NOMO-1 (cell line): ENCODE measurements at regions not wholly inside any gene's neighbourhood (a gene's known extent, or its start where the extent isn't known, plus 50 kb on each side); places are given as distances from the start of the nearest gene placed in this dataset.

Experiments used
- DNase-seq, 2 experiments: peaks; one replicate each; lab custom pipeline; 2025; ENCODE audit not compliant: unreplicated experiment in 2 of 2; lab: John Stamatoyannopoulos, UW

DNA sequence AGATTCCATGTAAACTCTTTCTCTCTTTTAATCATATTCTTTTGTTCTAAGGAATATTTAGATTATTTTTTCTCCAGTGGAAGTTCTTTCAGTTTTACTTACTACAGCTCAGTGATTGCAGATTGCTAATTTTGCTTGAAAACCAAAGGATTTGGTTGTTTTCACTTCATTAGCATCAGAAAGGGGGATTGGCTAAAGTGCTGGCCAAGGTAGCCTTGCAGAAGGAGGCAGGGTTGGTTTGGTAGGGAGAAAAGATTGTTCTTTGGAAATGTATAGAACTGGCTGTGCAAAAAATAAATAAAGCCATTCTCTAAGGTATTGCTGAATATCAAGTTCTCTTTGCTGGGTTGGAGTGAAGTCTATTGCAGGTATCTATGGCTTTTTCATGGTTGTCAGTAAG lies 92.6 kb downstream of the FAT3 start:
- no peak for DNase-seq

DNA sequence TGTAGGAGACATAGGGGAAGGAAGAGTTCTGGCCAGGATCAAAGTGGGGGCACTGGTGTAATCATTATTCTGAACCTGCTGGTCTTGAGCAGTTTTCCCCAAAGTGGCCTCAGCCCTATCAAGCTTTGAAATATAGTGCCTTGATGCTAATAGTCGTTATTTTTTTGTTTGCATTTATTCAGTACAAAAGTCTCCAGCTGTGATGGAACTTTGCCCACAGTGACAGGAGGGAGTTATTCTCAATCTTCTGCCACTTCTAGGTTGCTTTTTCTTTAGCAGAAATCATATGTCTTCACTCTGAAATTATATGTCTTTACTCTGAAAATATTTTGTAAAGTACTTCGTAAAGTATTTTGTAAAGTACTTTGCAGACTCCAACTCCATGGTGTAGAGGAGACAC lies 93.1 kb downstream of the FAT3 start:
- no peak for DNase-seq

DNA sequence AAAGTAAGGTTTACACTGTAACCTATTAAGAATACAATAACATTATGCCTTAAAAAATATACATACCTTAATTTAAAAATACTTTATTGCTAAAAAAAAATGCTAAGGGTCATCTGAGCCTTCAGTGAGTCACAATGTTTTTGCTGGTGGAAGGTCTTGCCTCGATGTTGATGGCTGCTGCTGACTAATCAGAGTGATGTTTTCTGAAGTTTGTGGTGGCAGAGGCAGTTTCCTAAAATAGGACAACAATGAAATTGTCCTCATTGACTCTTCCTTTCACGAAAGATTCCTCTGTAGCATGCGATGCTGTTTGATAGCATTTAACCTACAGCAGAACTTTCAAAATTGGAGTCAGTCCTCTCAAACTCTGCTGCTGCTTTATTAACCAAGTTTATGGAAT lies 97.6 kb downstream of the FAT3 start:
- no peak for DNase-seq

DNA sequence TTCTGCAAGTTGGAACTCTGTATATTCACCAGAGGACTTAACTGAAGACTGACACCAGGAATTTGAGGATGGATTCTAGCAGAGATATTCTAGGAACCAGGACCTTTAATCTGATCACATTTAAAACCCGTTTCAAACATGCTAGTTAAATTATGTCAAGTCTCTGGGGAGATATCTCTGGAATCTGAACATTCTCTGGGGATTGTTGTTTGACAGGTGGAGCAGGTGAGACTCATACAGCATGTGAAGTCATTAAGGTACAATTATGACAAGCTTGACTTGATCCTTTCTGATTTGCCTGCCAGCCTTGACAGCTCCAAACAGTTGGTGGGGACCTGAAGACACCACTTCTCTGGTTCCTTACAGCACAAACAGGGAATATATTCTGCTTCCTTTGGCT lies 100.3 kb downstream of the FAT3 start:
- DNase-seq, result no peak

DNA sequence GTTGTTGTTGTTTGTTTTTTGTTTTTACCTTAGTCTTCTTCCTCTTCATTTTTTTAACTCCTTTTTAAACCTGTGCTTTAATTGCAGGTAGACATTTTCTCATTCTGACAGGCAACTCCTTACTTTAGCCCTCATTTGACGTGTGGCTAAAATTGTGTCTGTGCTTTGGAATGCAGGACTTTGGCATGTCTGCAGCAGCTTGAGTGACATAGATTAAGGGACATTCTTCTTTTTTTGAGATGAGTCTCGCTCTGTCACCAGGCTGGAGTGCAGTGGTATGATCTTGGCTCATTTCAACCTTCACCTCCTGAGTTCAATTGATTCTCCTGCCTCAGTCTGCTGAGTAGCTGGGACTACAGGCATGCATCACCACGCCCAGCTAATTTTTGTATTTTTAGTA lies 100.8 kb downstream of the FAT3 start:
- no peak for DNase-seq

DNA sequence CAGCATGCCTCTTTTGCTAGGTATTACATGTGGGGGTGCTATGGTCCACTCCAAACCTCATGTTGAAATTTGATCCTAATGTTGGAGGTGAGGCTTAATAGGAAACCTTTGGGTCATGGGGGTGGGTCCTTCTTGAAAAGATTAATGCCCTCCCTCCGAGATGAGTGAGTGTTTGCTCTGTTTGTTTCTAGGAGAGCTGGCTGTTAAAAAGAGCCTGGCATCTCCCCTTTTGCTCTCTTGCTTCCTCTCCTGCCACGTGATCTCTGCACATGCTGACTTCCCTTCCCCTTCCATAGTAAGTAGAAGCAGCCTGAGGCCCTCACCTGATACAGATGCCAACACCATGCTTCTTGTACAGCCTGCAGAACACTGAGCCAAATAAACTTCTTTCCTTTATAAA lies 104.5 kb downstream of the FAT3 start:
- DNase-seq, result no peak

DNA sequence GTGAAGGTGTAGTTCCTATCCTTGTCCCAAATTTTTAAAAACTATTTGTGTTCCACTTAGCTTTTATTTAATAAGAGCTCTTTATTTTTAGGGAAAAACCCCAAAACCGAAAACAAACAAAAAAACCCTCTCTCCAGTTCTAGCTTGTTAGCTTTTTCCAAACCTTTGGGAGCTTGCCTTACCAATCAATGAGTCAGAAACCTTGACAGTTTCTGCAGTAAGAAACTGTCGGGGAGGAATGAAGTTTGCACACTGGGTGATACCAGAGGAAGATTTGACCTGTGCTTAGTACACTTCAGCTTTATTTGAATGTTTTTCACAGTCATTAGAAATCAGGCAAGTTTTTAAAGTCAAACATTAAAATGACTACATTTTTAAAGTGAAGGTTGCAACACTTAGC lies 105.0 kb downstream of the FAT3 start:
- no peak for DNase-seq

DNA sequence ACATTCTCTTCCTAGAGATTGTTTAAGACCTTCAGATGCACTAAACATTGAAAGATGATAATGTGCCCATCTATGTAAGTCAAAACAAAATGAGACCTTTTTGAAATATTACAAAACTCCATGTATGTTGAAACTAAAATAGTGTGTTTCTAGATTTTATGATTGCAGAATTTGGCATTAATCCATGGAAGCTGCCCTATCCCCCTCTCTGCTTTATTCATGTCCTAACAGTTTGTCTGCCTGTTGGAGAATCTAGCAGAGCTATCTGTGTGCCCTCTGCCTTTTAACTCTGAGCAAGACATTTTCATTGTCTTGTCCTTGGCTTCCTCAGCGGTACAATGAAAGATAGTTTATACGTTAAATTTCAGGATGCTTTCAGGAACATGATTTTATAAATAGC lies 105.5 kb downstream of the FAT3 start:
- no peak for DNase-seq

DNA sequence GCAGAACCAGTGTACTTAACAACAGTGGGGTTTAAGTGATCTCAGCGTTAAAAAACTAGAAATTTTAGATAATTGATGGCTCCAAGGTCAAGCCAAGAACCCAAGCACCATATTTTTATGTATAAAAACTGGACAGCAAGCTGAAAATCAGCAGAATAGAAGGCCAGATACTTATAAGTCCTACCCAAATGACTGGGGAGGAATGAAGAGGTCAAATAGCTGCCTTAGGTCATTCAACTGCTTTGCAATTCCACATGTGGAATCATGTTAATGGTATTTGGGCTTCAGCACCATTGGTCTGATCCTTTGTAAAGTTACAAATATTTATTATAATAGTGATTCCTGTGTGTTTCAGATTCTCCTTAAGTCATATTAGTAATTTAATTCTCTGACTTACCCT lies 108.4 kb downstream of the FAT3 start:
- no peak for DNase-seq

DNA sequence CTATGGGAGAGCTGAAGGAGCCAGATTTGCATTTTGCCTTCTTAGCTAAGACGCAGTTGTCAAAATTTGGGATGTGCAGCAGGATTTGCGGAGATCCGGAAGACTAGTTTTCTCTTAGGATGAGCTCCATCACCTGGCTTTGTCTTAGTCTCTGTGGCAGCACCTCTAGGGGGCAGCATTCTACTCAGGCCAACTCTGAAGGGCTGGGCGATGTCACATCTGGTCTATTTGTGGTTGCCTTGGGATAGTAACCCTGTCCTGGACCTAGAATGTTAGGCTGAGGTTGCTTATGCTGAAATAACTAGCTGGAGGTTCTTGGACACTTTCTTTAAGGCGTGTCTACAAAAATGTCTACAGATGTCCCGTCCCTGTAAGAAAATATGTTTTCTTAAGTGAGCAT lies 116.2 kb downstream of the FAT3 start:
- DNase-seq, result no peak

DNA sequence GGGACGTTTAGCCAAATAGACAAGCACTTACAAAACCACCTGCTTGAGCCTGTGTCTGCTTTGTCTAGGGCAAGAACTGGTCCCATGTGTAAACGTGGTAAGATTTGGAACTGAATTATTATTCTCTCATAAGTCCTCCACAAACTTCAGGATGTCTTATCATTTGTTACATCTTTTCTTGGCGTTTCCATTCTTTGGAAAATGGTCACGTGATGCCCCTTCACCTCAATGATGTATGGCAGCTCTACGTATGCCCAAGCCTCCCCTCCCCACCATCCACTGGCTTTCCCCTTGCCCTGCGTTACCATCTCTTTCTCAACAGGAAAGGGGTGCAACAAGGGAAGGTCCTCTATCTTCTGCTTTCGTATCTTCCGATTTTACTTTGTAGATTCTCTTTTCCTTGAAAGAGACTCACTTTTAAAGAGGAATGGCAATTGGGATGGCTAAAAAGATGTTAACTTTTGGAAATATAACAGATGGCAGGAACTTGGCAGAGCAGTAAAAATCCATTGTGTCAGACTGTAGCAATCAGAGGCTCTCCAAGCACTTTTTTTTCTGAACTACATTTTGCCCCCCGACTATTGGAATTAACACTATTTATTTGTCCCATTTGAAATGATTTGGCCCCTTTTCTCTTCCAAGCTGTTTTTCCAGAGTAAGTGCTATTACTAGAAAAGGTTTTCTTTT lies 117.6 kb downstream of the FAT3 start:
- no peak for DNase-seq

DNA sequence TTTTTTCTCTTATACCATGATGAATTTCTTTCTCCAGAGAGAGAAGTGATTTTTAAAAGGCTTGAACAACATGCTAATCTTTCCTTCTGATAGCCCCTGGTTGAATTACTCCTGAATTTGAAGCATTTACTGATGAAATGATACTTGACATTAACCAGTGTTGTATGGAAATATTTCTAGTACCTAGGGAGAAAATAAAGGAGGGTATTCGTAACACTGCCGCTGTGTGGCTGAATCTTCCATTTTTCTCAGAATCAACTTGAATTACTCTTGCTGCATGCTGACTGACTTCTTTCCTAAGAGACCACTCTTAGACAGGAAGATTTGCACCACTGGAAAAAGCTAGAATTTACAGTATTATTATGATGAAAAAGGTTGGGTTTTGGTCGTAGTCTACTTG lies 118.3 kb downstream of the FAT3 start:
- no peak for DNase-seq

DNA sequence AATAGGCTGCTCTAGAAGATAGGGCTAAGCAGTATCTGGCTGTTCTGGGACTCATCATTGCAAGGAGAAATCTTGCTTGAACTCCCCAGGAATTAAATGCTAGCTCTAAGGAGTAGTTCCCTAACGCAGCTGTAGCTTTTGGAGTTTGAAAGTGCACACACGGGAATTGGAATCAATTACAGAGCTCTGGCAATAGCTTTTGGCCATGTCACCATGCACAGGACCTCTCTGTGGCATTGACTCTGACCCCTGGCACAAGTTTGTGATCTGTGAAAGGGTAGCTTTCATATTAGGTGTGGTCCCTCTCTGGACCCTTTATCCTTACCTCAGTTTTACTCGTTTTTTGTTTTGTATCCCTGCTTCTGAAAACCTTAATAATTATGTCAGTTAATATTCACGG lies 121.6 kb downstream of the FAT3 start:
- DNase-seq, result no peak

DNA sequence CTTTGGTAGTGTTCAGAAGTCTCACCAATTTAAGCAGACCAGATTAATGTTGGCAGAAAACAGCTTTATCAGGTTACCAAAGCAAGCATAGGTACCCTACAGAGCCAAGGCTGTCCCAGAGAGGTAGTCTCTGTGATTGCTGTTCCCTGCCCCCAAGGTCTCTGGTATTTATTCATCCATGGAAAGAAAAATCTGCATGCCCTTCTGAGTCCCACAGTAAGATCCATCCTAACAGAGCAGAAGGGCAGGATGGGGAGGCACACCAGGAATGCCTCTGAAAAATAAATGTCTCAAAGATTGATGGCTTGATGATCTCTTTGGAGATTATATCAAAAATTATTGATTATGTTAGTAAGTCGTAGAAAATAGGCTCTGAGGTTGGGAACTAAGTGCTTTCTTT lies 122.8 kb downstream of the FAT3 start:
- no peak for DNase-seq

DNA sequence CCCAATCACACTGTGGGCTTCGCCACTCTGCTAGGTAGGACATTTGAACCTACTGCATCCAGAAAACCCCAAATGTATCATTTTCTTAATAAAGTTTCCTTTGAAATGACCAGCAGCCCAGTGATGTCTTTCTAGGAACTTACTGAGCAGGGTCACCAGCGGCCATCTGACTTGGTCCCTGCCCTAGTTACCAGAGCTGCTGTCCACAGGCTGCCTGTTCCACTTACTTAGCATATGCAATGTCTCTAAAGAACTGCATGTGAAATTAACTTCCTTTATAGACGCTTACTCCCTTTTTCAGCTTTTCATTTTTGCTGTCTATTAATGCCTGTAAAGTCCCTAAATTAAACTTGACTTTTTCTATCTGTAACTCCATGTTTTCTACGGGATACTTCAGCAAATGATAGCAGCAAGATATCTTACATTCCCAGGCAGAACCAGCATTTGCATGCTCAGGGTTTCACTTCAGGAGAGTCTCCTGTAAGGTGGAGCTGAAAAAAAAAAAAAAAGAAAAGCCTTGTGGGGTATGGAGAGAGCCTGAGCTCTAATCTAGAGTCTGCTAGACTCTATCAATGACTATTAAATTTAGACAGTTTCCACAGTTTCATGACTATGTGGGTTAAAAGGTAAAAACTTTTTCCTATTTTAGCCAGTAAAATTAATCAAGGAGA lies 125.0 kb downstream of the FAT3 start:
- DNase-seq, result no peak

DNA sequence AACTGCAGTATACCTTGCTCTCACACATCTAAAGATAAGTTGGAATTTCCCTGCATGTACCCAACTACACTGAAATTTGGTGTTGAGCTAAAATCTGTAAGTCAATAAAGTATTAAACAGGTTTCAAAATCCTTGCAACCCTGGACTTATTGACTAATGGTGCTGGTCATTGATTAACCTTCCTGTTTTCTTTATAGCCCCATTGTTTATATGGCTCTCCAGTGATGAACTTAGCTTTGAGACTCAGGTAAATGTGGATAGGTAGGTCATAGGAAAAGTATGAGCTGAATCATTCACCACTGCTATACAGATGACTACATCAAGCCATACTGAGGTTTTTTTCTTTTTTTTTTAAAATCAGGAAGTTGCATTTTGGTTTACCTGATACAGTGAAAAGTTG lies 132.7 kb downstream of the FAT3 start:
- no peak for DNase-seq

DNA sequence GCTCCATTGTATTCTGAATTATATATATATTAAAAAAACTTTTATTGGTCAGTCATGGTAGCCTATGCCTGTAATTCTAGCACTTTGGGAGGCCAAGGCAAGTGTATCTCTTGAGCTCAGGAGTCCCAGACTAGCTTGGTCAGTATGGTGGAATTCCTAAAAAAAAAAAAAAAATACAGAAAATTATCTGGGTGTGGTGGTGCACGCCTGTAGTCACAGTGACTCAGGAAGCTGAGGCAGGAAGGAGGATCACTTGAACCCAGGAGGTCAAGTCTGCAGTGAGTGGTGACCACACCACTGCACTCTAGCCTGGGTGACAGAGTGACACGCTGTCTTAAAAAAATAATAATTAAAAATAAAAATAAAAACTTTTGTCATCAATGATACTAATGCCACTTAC lies 133.2 kb downstream of the FAT3 start:
- DNase-seq, result no peak

DNA sequence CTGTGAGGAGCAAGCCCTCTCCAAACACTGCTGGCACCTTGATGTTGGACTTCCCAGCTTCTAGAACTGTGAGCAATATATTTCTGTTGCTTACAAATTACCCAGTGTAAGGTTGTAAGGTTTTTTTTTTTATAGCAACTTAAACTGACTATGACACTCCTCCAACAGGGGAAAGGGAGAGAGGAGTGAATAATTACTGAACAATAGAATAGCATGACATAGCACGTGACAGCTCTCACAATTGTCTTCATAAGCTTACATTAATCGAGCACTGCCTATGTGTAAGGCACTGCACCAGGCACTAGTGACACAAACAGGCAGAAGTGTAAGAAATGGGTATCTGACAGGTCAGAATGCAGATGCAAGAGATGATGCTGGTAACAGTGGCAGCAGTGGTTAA lies 136.9 kb downstream of the FAT3 start:
- no peak for DNase-seq

DNA sequence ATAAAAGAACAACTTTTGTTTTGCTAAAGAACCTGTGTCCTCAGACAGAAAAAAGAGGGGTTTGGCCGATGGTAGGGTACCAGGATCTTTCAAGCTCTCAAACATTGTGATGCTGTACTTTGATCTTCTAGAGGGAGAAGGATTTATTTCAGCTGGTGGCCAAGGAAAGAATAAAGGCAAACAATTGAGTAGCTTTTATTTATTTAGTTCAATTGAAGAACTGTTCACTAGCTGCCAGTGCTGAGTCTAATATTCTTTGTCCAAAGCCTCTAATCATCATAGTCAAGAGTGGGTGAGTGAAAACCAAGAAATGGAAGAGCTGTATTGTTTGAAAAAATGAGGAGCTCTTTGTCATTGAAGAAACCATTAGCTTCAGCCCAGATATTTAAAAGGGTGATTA lies 138.4 kb downstream of the FAT3 start:
- no peak for DNase-seq

DNA sequence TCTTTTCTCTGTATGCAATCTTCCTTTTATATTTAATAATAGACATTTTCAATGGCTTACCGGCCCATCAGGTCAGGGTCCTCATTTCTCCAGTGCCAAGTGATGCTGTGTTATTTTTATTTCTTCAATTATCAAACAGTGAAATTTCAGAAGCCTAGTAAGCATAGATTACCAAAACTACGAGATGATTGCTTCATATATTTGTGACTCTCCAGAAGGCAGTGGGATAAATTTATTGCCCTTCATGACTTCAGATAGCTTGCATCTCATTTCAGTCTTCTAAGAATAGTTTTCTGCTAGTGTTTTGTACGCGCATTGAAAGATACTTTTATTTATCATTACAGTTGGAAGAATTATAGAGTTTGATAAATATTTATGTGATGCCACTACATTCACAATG lies 139.6 kb downstream of the FAT3 start:
- no peak for DNase-seq

DNA sequence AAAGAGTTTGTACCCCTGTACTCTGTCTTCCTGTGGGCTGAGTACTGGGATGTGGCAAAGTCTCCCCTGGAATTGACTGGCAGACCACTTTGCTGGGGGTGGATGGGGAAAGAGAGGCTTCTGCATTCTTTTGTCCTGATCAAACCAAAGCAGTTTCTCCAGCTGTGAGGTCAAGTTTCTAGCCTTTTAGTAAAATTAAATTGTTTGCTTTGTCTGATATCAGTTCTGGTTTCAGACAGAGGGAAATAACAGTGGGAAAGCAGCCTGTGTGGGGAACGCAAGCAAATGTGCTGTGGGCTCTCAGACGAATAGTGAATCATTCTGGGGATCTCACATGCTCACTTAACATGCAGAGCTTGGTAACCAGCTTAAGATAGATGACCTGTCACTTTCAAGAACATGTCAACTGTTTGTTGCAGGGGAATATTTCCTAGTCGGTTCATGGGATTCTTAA lies 151.6 kb downstream of the FAT3 start:
- DNase-seq, result no peak

DNA sequence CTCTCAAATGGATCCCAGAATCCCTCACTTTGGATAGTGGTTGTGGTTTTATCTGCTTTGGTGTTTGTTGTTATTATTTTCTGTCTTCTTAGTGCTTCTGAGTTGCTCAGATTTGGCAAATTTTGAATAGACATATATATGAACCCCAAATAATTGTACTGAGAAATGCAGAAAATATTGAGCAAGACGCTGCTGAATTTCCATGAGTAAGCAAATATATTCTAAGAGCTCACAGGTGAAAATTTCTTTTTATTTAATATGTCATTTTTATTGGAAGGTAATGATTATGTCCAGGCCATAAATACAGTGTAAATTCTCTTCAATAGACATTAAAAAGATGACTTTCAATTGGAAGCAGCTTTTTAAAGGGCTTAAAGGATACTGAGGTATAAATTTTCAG lies 152.1 kb downstream of the FAT3 start:
- no peak for DNase-seq

DNA sequence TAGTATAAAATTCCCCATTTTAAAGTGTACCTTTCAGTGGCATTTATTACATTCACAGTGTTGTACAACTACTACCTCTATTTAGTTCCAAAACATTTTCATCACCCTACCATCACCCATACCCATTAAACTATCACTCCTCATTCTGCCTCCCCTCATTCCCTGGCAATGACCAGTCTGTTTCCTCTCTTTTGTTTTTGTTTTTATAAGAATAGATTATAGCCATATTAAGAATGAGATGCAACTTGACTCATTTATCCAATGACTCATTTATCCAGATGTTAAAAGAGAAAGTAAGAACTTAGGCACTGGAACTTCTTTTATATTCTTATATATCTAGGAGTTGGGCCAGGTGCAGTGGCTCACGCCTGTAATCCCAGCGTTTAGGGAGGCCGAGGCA lies 156.3 kb downstream of the FAT3 start:
- DNase-seq, result no peak
